HG03095 (cell line): ENCODE measurements at regions not wholly inside any gene's neighbourhood (a gene's known extent, or its start where the extent isn't known, plus 50 kb on each side); places are given as distances from the start of the nearest gene placed in this dataset.
"Not testable (repeated sequence)": the region's sequence is repeated elsewhere in the genome, so short reads cannot be mapped to it uniquely, and the experiment has no call there.

ENCODE experiments used
- ATAC-seq: cut with Tn5 transposase; IDR thresholded peaks from one replicate; pipeline ENCODE4 v1.9.1; 2021; ENCODE audit warnings: moderate library complexity; ENCODE audit not compliant: unreplicated experiment

DNA sequence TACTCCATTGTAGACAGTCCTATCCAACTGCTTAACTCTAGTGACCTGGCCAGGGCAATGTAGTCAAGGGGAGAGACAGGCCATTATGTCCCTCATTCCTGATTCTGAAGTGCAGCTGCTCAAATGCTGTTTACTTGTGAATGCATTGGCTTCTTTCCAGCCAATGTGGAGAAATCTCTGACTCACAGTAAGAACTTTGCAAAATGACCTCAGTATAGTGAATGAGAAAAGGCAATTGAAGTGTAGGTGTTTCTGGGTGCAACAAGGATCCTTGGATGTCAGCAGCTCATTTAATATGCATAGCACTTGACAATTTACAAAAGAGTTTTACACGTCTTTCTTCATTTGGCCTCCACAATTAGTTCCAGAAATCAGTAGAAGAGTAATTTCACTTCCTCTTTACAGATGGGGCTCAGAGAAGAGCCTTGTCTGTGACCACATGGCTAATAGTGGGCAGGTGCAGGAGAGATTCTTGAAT lies 367.2 kb downstream of the OSTF1 start:
- ATAC-seq: peak; percentile 93

DNA sequence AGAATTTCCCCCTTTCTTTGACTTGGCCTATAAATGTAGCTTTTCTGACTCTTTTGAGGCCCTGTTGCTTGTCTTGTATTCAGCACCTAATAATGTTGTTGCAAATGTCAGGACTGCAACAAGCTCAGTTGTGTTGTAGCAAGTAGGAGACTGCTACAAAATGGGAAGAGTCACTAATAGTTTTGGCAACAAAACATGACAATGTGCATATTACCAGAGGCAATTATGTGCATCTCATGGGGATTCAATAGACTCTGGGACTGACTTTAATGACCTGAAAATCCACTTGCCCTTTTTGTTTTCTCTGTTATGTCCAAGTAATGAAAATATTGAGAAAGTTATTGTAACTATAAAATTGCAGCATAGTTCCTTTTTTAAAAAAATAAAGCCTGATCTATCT lies 368.4 kb downstream of the OSTF1 start:
- no peak for ATAC-seq

- ATAC-seq: no peak
Measured at GRCh38 chr9:75457474-75458011, 369.2 kb downstream of the OSTF1 start.

DNA sequence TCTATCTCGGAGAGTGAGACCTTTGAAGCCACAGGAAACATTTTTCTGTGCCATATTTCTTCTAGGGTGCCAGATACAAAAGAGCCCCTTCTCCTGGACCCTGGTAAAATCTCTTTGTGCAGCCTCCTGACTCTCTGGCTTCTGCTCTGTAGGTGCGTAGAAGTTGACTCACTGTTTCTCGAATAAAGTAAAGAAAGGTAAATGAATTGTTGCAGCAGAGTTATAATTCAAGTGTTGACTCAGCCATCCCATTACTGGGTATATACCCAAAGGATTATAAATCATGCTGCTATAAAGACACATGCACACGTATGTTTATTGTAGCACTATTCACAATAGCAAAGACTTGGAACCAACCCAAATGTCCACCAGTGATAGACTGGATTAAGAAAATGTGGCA lies 371.0 kb downstream of the OSTF1 start:
- not testable (repeated sequence) for ATAC-seq

DNA sequence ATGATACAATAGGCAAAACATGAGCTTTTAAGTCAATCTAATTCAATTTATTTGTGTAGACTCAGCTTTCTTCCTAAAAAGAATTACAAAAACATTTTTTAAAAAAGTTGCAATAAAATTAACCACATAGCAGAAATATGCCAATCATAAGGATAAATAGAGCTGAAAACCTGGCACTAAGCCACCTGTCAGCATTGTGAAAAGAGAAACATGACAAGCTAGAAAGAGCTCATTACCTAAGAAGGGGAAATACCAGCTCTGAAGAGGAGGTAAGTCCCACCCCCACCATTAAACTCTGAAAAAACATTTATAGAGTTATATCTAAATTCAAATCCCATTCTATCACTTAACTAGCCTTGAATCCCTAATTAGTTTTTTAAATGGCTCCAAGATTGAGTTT lies 372.9 kb downstream of the OSTF1 start:
- ATAC-seq: no peak

- ATAC-seq: no peak
Measured at GRCh38 chr9:75462866-75463265, 374.6 kb downstream of the OSTF1 start.

- ATAC-seq: no peak
Measured at GRCh38 chr9:75463871-75464270, 375.6 kb downstream of the OSTF1 start.

DNA sequence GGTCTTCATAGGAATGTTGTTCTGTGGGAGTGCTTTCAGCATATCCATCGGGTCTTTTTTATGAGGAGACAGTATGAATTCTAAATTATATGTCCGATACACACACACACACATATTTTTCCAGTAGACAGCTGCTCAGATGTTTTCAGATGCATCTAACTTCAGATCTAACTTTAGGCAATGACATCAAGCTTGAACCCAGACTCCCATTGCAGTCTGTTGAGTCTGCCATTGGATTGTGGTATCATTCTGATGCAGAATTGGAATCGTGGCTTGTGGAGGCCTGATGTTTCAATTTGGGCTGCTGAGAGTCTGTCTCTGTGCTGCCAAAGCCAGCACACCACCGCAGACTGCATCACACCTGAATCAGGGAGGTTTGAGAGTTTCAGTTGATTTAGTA lies 376.4 kb downstream of the OSTF1 start:
- no peak for ATAC-seq

- no peak for ATAC-seq
Measured at GRCh38 chr9:75467142-75467541, 378.8 kb downstream of the OSTF1 start.

DNA sequence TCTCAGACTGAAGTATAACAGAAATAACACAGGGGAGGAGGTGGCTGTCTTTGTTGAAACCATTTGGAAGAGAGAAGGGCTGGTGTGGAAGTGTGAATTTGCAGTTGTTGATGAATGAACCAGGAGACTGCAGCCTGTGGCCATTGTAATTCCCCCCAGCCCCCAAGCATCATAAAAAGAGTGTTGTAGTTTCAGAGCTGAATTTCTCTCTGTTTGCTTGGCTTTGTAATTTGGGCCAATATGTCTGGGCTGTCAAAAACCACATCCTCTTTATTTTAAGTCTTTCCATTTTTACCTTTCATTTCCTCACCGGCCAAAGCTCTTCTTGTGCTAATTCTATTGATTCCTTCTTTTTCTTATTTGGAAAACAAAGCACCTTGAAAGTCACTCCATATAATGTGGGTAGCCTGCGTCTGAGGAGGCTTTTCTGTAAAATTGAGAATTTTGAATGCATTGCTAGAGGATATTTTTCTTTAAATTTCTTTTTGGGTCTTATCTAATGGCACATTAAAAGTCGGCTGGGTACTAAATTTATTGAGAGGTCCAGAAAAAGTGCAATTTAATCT lies 383.3 kb downstream of the OSTF1 start:
- no peak for ATAC-seq

DNA sequence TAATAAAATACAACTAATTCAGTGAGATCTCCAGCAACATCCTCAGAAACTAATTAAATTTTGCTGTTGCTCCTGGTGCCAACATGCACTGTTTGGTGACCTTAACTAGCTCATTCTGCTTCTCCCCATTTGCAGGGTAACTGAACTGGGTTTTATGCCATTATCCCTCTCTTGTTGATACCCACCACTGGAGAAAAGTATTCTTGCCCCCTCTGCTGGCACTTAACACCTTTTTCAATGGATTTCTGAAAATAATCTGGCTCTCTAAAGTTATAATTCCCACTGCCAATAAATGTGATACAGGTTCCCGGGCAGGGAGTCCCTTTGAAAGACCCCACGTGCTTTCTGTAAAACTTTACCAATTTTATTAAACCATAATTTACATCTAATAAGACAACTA lies 394.3 kb downstream of the OSTF1 start:
- no peak for ATAC-seq

DNA sequence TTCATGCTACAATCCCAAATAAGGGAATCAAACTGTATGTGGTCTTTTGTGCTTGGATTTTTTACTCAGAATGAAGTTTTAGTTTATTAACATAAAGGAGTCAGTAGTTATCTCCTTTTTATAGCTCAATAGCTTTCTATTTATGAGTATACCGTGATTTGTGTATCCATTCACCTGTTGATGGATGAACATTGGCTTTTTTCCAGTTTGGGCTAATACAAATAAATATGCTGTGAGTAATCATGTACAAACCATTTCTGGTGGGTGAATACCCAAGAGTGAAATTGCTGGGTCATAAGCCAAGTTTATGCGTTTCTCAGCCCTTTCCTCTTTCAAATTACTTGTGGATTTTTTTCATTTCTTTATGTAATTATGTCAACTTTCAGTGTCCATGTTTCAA lies 395.3 kb downstream of the OSTF1 start:
- ATAC-seq: no peak

- no peak for ATAC-seq
Measured at GRCh38 chr9:75487856-75488718, 399.8 kb downstream of the OSTF1 start.

DNA sequence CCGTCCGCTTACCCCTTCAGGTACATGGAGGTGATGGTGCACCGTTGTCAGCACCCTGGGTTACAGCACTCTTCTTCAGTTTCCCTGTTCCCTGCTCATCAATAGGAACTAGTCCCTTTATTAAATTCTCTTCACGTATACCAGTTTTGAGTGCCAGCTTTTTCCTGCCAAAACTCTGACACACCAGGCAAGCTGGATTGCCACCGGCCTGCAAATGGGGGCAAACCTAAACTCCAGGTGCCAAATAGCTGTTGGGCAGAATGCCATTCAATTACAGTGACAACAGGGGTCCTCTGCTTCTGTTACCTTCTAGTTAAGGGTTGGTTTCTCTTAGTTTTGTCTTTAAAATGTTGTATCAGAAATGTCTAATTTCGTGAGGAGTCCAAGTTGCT lies 400.4 kb downstream of the OSTF1 start:
- ATAC-seq: no peak

- ATAC-seq: no peak
Measured at GRCh38 chr9:75490326-75490725, 400.1 kb upstream of the PCSK5 start.

DNA sequence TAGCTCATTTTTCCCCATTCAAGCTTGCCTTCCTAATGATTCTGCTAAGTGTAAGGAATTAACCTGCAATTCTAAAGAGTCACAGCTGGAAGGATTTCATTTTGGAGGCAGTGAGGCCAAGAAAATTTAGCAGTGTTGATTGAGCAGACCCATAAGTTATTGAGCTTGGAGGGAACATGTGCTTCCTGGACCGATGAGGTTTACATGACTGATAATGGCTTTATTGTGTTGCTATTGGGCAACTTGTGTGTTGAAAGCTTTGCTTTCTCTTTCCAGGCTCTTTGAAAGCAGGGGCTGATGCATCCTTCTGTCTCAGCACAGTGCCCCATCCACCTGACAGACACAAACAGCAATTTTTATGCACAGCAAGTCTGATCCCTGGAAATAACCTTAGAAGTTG lies 398.9 kb upstream of the PCSK5 start:
- ATAC-seq: no peak

- no peak for ATAC-seq
Measured at GRCh38 chr9:75499812-75500211, 390.7 kb upstream of the PCSK5 start.

DNA sequence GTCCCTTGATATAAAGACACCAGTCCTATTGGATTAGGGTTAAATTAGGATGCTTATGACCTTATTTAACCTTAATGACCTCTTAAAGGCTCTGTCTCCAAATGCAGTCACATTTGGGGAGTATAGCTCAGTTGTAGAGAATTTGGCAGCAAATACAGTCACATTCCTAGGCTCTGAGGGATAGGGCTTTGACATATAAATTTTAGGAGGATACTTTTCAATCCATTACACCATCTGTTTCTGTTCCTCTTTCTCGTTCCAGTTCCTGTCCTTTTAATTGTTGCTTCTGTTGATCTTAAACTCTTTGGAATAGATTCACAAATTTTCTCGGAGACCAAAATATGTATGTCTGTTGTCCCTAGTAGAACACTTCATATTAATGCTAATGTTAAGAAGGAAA lies 390.0 kb upstream of the PCSK5 start:
- no peak for ATAC-seq

- ATAC-seq: not testable (repeated sequence)
Measured at GRCh38 chr9:75500940-75501339, 389.5 kb upstream of the PCSK5 start.

GRCh38 chr9:75504721-75505120 lies 385.8 kb upstream of the PCSK5 start:
- no peak for ATAC-seq

DNA sequence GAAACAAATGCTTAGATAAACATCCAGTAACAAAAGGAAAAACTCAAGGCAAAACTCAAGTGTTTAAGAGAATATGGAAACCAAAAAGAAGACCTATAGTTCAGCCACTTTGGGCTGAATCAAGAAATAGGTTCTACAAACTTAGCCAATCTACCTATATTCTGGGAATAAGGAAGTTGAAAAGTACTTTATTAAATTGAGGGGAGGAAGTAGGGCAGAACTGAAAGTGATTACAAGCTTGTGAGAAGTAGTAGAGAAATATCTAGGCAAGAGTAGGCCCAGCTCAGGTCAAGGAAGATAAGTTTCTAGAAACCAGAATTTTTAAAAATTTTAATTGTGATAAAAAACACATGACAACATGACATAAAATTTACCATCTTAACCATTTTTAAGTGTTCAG lies 384.8 kb upstream of the PCSK5 start:
- ATAC-seq: no peak

DNA sequence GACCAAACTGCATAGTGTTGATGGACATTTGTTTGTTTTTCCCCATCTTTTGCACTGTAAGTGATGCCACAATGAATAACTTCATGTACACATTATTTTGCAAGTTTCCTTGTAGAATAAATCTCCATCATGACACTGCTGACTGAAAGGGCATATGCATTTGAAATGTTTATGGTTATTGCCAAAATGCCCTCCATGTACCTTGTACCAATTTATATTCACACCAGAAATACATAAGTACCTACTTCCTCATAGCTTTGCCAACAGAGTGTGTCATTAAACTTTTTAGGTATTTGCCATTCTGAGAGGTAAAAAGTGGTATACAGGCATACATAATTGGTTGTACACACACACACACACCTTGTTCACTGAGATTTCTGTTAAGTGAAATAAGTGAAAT lies 361.0 kb upstream of the PCSK5 start:
- ATAC-seq: no peak
